Renal pelvis (tissue), 1 donor: ENCODE measurements at regions not wholly inside any gene's neighbourhood (a gene's known extent, or its start where the extent isn't known, plus 50 kb on each side); places are given as distances from the start of the nearest gene placed in this dataset.
"Not testable (repeated sequence)": the region's sequence is repeated elsewhere in the genome, so short reads cannot be mapped to it uniquely, and the experiment has no call there.

ENCODE experiments used
- DNase-seq: peaks from one replicate; pipeline ENCODE4 v3.0.0-alpha.2; 2013

DNA sequence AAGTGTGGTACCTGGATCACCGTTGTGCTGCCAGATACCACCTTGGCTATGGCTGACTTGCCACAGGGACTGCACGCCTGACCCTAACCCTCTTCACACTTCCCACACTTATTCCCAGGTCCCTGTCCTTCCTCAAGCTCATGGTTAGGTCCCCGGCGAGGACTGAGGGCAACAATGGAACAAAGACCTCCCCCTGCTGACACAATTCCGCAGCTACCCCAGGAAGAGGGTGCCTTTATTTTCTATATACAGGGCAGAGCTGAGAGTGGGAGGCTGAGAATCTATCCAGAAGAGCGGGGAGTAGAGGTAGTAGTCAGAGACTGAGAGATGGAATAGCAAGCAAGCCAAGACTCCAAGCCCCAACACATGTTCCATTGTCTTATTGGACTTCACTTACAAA is 118.1 kb upstream of the SEM1 start:
- no peak for DNase-seq

DNA sequence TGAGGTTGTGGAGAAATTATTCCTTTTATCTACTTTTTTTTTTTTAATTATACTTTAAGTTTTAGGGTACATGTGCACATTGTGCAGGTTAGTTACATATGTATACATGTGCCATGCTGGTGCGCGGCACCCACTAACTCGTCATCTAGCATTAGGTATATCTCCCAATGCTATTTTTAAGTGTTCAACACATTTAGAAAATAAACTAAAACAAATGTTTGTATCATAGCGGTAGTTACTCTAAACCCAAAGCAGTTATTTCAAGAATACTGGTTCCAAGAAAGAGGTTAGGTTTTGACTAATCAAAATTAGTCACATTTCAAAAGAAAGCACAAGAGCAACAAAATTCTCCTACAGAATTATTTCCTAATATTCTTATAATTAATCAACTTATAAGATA is 119.5 kb upstream of the SEM1 start:
- DNase-seq, result not testable (repeated sequence)

DNA sequence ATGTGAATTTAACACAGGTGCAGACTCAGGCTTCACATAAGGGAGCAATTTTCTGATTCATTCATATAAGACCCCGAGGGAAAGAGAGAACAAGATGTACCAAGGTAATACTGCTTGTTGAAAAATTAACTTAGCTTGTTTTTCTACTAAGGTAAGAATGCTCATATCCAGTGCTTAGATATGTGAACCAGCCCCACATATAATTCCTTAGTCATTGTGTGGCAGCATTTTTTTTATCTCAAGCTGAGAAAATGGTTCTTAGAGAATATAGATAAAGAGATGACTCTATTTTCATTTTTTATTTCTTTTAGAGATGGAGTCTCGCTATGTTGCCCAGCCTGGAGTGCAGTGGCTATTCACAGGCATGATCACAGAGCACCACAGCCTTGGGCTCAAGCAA is 121.8 kb upstream of the SEM1 start:
- no peak for DNase-seq

DNA sequence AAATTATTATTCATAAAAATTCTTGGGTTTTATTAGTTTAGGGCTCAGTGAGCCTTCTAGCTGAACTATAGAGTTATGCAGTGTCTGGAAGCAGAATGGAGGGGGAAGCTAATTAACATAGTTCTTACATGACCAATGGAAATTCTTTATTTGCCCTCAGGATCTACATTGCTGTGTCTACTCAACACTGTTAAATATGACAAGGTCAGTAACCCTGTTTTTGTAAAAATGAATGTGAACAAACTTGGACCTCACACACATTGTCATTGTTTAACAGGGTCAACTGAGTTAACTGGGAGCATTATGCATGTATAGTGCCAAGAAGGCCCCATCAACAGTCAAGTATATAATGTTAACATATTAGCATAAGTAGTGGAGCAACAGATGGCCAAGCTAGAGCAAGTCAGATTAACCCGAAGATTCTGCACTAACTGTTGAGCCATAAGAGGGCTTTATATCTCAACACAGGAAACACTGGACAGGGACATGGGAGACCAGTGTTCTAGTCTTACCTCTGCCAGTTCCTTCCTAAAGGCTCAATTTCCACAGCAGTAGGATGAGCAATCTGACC is 122.5 kb upstream of the SEM1 start:
- no peak for DNase-seq

DNA sequence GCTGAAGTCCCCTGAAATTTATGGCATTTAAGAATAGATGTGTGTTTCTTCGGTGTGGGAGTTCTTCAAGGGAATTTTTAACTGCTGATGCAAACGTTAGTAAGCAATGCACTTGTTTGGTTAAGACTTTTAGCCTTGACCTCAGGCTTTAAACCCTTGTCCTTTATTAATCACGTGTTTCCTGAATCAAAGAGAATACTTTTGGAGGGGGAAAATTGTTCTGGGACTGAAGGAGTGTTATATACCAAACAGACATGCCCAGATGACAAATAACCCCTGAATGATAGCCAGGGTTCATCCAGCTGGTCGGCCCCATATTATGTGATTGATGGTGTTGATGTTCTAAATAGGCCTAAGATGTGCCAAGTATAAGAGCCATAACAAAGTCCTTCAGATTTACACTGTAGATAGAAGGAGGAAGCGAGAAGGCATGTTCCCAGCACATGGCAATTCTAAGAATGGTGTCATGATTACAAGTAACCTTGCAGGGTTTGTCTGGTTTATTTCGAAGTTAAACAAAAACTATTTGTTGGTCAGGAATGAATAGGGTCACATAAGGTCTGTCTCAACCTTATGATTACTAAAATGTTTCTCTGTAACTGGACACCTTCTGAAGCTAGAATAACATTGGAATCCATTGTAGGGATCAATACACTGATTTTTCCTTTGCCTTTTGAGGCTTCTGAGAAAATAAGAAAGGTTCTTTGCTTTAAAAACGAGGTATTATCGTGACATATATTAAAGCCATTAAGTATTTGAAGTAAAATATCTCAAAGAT is 124.2 kb upstream of the SEM1 start:
- DNase-seq, result peak; percentile 33

DNA sequence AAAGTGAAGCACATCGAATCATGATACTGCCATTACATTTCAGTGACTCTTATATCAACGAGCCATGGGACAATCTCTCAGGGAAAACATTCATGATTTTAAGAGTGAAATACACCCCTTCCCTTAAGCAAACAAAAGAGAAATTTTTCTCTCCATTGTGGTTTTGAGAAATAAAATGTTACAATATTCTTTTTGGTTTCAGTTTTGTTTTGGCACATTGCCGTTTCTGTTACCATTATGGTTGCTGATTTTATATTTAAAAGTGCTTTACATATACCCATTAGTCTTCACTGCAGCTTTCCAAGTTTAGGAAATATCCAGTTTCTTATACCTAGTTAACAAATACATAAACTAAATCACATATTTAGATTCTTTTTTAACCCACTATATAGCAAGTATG is 126.8 kb upstream of the SEM1 start:
- DNase-seq, result no peak

DNA sequence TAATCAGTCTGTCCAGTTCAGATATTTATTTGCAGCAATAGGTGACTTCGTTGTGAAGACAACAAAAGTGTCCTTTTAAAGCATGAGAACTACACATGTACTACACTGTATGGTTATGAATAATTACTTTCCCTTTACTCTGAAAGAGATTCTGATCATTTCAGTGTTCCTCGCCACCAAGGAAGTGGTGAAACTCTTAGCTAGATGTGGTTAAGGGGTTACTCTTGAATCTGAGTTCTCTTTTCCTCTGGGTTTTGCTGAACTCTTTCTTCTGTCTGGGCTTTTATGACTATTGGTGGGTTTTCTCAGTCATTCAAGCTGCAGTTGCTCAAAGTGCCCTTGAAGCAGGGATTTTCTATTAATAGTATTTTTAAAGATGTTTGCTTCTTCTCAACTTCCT is 127.9 kb upstream of the SEM1 start:
- DNase-seq, result no peak

DNA sequence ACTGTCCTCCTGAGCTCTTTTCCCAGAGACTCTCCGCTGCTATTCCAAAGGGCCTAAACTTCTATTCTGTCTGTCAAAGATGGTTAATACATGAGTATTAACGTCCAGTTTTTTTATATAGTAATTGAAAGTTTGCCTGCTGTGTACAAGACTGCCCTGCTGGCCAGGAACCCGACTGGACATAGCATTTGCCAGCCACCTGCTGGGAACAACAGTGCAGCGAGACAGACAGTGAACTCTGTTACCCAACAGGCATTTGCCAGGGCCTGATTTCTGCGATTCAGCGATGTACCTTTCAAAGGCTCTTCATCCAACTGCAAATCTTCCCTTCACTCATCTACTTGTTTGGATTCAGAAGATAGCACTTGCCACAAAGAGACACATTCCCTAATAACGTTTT is 128.8 kb upstream of the SEM1 start:
- DNase-seq, result no peak

DNA sequence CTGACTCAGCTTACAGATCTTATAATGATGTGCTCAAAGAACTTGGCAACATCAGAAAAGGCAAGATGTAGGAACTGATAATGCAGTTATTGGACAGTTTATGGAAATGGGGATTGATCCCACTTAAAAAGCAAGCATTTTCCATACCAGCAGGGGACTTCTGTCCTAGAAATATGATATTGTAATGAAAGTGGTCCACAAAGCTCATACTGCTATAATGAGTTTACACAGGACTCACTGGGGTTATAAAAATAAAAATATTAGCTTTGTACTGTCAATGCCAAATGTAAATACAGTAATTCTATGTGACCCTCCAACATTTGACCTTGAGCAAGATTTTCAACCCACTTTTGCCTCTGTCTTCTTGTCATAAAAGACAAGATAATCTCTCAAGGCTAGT is 145.5 kb upstream of the SEM1 start:
- no peak for DNase-seq

DNA sequence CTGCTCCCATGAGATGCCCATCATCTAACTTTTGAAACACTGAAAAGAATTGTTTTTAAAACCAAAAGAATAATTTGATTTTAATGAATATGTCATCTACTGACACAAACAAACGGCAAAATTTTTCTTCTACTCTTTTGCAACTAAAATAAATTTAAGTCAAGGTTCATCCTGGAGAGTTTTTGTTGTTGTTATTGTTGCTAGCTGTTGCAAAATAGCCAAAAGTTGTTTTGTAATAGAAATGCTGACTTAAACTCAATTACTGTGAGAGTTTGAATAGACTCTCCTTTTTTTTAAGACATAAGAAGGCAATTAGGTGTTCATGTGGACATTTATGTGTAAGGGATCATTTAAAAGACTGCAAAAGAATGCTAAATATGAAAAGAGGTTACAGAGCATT is 146.0 kb upstream of the SEM1 start:
- no peak for DNase-seq

DNA sequence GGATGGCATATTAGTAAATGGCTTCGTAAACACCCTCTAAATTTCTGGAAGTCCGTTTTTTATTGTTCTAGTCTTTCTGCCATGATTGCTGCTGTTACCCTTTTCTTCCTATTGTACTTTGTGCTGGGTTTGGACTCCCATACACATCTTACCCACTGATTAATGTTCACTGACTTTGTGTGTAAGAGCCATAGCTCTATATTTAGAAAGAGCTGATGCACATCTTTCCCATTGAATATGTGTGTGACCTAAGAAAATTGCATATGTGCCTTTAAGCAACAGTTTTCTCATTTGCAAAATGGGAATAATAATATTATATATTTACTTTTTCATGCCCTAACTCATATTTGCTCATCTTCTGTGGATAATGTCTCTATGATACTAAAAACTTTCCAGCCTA is 135.8 kb upstream of the DLX6 start:
- no peak for DNase-seq

DNA sequence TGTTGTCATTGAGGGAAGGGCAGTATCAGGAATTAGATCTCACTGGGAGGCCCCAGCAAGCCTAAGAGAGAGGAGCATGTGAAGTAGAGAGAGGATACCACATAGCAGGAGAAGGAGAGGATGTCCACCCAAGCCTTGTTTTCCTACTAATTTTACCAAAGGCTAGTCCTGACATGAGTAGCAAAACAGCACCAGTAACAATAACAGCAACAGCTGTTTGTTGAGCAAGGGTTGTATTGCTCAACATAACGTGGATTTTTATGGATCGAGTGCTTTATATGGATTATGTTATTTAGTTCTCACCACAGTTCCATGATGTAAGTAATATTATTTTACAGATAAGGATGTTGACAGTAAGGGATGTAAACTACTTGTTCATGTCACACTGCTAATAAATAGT is 135.2 kb upstream of the DLX6 start:
- no peak for DNase-seq

DNA sequence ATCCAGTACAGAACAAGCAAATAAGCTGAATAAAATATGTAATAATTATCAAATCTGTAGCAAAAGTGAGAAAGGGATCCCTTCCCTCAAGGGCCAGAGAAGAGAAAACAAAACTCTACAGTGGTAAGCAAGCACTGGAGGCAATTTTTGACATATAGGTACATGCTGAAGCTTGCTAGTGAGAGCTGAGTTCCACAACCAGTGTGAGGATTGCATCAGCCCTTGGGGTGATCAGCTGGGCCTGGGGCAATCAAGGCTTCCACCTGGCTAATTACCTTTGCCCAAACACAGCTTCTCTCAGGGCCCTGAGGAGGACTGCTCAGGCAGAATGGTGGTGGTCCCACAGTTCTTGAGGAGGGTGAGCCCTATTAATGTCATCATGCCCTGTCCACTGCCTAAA is 134.4 kb upstream of the DLX6 start:
- DNase-seq, result no peak

DNA sequence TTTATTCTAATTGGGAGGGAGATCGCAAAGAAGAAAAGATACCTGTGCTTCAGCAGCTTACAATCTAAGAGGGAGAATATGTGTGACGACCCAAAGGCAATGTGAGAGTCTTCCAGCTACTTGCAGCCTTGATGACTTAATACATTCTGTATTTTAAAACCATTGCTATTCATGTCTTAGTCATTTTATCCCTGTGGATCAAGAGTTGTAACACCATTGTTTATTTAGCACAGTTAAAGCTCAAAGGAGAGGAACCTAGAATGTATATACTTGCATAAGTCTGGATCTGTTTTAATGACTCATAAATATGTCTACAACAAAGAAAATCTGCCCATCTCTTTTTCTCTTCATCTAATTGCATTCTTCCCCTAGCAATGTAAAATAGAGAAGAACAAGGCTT is 117.9 kb upstream of the DLX6 start:
- DNase-seq, result no peak

DNA sequence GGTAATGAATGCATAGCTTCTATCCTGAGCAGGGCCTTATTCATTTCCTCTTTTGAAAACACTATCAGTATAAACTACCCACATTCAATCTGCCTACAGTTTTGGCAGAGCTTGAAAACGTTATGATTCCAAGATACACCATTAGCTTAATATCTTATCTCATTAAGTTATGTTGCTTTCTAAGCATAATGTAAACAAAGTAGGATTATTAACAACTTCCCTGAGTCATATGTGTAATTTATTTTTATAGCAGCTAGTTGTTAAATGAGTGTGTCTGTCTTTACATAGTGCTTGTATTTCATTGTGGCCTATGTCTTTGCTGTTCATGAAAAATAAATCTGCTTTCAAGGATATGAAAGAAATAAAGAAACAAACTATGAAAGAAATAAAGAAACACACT is 106.2 kb upstream of the DLX6 start:
- no peak for DNase-seq

DNA sequence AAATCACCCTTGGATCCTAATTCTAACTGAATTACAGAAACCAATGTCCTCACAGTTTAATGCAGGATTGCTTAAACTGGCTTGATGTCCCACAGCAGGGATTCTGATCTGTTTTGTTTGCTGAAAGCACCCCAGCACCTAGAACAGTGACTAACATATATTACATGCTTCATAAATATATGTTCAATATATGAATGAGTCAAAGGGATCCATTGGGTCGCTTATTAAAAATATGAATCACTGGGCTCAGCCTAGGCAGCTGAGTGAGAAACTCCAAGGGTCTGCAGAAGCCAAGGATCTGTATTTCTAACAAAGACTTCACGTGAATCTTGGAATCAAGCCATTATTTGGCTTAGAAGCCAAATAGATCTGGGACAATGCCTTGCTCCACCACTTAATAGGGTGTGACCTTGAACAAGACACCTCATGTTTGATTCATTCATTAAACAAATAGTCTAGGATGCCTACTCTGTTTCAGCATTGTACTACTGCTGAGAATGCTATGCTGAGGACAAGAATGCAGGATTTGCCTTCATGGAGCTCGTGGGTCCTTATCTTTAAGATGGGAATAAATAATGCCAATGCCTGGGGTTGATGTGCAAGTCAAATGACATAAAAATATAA is 103.4 kb upstream of the DLX6 start:
- DNase-seq, result no peak

DNA sequence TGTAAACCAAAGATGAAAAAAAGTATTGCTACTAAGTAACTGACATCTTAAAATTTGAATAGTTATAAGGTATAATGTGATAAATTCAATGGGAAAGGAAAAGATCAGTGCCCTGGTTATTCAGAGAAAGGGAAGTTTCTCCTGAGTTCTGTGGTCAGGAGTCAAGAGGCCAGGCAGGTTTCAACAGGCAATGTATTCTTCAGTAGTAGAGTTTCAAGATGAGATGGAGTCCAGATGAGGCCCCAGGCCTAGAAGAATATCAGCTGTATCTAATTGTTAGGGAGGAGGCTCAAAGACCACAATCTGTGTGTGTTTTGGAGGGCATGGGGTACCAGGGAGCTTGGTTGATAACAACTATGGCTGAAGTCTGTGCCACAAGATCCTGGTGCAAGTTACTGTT is 101.4 kb upstream of the DLX6 start:
- no peak for DNase-seq

DNA sequence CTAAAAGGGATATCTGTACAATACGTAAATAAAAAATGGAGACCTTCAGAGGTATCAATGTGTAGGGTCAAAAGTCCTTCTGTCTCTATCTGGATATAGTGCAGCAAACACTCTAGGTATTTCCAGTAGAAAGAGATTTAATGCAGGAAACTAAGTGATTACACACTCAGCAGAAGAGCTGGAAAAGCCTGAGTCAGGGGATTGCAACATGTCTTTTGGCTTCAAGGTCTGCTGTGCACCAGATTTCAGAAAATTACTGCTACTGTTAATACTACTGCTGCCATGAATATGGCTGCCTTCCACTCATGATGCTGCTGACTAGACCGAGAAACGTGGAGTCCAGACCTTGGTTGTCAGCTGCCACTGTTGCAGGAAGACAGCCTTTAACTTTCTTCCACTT is 94.9 kb upstream of the DLX6 start:
- no peak for DNase-seq

DNA sequence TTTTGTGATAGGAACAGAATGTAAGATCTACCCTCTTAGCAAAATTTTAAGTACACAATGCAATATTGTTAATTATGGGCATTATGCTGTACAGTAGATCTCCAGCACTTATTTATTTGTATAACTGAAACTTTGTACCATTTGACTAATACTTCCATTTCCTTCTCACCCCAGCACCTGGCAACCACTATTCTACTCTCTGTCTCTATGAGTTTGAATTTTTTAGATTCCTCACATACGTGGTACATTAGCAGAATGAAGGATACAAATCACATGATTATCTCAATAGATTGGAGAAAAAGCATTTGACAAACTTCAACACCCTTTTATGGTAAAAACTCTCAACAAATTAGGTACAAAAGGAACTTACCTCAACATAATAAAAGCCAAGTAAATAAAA is 90.3 kb upstream of the DLX6 start:
- DNase-seq, result no peak

DNA sequence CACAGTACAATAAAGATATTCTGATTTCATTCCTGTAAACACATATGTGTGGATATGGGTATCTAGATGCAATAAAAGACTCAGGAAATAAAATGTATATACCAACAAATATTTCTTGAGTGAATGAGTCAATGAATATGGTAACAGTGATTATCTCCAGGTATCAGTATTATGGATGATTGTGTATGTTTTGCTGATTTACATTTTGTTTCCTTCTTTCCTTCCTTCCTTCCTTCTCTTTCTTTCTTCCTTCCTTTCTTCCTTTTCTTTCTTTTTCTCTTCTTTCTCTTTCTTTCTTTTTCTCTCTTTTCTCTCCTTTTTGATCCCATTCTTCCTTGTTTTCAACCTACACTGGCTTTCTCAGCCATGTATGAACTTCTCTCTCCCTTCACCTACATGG is 85.3 kb upstream of the DLX6 start:
- no peak for DNase-seq

DNA sequence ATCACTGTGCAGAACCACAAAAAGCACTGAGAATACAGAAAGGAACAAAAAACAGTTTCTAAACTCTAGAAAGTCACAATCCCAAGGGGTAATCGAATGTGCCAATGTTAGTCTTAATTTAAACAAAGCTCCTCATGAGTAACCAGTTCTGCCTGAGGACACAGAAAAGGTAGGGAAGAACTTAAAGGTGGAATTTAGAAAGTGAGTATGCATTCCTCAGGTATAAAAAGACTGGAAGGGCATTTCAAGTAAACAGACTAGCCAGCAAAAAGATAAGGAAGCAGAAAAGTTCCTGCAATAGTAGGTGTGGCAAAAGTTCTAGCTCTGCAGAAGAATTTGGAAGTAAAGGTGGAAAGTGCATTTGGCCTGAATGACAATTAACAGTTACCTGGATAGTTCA is 84.6 kb upstream of the DLX6 start:
- no peak for DNase-seq

DNA sequence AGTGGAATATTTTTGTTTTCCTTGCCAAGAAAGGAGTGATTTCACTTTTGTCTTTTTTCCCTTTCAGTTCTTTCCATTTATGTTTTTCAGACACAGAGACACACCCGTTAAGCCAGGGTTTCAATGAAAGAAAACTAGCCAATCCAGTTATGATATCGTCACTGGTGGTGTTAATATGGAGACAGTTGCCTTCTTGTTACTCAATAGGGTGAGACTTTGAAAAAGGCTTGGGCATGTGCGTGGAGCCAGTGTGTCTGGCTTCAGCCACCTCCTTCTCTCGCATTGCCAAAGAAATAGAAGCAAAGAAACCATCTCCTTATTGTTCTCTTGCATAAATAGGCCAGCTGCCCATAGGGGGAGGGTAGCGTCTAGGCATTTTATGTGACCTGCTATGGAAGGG is 84.1 kb upstream of the DLX6 start:
- DNase-seq, result no peak

DNA sequence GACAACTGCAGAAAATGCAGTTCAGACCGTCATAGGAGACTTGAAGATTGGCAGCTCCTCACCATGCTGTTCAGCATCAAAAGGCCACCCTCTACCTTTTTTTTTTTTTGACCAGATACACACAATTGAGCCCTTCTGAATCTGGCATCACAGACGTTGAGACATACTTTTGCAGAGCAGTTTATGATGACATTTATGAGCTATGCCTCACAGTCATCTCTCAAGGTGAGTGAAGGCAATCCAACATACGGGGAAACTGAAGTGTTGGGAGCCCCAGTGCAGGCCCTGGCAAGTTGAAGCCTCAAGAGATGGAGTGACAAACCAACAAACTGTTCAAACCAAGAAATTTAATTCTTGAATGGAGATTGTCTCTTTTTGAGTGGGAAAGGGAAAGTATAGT is 83.6 kb upstream of the DLX6 start:
- DNase-seq, result no peak

DNA sequence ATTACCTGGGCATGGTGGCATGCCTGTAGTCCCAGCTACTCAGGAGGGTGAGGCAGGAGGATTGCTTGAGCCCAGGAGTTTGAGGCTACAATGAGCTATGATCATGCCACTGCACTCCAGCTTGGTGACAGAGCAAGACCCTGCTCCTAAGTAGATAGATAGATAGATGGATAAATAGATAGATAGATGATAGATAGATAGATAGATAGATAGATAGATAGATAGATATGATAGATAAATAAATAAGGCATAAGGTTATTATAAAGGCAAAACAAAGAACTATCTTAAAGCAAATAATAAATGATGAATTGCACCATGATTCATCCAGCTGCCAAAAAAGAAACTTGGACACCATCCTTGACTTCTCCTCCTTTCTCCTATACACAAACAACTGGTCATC is 82.0 kb upstream of the DLX6 start:
- not testable (repeated sequence) for DNase-seq
